ENCODE measurements at regions not wholly inside any gene's neighbourhood (a gene's known extent, or its start where the extent isn't known, plus 50 kb on each side); places are given as distances from the start of the nearest gene placed in this dataset.
A peak's percentile ranks its signal among the peaks of the same experiment; 100 is the strongest.
"Not testable (repeated sequence)": the region's sequence is repeated elsewhere in the genome, so short reads cannot be mapped to it uniquely, and the experiment has no call there.

DNA sequence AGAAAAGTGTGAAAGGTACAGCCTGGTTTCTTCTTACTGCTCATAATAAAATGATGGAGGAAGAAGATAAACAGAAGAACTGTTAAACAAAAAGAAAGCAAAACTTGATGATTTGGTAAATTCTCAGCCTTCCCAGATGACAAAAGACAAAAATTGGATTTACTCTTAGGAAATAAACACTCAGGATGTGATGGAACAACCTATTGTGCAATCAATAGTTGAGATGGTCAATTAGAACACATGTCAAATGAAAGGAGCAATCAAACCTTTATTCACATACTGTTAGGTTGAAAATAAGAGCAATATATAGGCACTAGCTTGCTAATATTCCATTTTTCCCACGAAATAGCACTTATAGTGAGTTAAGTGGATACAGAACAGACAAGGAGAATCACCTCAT is 1174.0 kb upstream of the SLC39A10 start:
- no peak for DNase-seq

- DNase-seq: no peak
Observed at GRCh38 chr2:194465641-194466040, 1191.4 kb upstream of the SLC39A10 start.

DNA sequence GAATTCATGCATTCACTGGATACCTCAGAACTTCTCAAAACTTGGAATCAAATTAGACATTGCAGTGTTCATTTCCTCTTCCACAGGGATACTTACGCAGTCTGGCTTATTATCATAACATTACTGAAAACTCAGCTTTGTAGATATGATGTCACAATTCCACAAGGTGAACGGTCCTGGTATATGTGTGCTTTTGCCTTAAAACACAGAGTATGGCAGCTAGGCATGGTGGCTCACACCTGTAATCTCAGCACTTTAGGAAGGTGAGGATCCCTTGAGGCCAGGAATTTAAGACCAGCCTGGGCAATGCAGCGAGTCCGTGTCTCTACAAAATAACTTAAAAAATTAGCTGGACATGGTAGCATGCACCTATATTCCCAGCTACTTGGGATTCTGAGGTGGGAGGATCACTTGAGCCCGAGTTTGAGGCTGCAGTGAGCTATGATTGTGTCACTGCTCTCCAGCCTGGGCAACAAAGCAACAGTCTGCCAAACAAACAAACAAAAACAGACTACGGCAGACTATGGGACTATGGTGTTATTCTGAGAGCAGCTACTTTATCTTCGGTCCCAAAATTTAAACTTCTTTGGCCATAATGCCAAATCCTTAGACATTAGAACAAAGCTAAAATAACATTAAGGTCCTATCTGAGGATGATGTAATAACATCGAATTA is 1191.9 kb upstream of the SLC39A10 start:
- DNase-seq: no peak

- DNase-seq: not testable (repeated sequence)
Observed at GRCh38 chr2:194462883-194463282, 1194.1 kb upstream of the SLC39A10 start.

- DNase-seq: no peak
Observed at GRCh38 chr2:194455358-194455757, 1201.7 kb upstream of the SLC39A10 start.

DNA sequence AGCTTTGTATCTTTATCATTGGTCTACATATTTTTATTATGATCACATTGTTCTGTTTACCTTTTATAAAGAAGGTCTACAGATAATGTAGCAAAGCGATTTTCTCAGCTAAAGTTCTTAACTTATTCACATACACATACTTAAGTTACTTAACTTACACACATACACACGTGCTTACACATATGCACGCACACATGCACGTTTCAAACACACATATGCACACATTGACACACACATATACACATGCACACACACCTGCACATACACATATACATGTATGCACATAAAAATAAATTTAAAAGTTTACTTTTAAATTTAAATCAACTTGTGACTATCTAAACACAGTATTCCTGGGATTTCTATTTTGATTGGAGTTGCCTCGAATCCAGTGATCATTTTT is 1204.5 kb upstream of the SLC39A10 start:
- no peak for DNase-seq

DNA sequence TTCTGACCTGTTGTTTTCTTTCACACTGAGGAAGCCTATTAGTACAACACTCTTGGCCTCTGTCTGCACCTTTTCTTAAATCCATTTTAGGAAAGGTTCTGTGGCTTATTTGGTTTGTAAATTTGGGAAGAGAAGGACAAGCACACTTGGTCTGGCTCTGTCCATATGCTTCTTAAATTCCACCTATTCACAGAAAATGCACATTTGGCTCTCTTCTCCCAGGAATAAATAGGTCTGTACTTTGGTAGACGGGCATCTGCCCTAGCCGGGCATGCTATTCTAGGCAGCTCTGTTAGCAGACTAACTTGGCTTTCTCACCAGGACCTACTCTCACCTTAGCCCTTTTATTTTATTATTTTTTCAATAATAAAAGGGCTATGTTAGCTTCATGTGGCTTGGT is 1211.8 kb upstream of the SLC39A10 start:
- no peak for DNase-seq

DNA sequence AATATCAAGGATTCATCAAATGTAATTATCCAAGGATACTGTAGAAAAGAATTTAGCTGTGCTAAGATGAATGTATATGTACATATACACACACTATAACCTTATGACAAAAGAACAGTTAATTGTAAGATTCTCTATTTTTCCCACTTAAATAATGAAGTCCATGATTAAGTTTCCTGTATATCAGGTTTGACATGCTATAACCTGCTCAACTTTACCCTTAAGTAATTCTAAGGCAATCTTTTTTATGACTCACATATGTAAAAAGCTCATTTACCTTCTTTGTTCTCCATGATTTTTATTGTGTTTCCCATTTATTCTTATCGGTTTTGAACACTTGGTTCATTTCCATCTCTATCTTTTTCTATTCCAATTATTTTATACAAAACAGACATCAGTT is 1213.1 kb upstream of the SLC39A10 start:
- no peak for DNase-seq

GRCh38 chr2:194424683-194425209 is 1232.3 kb upstream of the SLC39A10 start:
- no peak for DNase-seq

DNA sequence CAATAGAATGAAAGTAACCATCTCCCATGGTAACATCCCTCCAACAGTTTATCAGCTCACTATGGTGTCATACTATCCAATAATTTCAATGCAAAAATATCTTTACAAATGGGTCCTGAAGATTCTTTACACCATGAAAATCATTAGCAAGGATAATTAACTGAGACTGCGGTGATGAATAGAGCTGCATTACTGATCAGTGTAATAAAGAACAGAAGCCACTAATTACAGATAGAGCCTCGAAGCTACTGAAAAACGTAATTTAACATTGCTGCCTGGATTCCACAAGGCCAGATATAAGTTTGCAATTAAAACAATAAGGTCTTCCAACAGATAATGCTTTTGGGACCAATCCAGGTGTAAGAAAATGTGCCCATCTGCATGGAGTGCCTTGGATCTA is 1245.8 kb upstream of the SLC39A10 start:
- peak; percentile 67 for DNase-seq

GRCh38 chr2:194395818-194396217 is 1261.2 kb upstream of the SLC39A10 start:
- peak; percentile 3 for DNase-seq

DNA sequence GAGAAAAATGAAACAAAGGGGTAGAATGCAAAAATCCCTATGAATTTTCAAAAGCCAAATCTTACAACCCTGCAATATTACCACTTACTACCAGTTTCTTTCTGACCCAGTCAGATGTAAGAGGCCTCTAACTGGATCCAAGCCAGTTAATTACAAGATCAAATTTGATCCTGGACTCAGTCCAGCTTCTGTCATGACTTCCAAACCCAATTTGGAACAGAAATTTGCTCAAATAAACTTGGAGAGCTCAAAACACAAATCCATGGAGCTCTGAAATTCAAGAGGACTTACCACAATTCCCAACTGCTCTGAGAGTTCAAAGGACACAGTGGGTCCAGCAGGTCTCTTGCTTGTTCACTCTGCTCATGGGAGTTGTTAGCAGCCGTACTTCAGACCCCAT is 1271.7 kb upstream of the SLC39A10 start:
- DNase-seq: no peak

DNA sequence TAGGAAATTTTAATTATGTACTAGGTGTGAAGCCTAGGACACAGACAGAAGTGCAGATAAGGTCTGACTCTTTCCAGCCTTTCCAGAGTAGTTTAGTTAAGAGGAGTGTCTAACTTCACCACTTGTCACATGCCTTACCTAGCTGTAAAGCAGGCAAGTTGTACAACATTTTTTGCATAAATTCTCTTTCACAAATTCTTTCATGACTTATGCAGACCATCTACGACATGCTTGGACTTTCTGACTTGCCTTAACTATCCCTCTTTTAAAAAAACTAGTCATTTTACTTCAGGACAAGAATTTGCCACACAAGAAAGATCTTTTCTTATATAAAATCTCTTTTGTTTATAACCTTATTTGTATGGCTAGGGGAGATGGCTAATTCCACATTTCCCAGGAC is 1273.6 kb upstream of the SLC39A10 start:
- peak; percentile 0 for DNase-seq

DNA sequence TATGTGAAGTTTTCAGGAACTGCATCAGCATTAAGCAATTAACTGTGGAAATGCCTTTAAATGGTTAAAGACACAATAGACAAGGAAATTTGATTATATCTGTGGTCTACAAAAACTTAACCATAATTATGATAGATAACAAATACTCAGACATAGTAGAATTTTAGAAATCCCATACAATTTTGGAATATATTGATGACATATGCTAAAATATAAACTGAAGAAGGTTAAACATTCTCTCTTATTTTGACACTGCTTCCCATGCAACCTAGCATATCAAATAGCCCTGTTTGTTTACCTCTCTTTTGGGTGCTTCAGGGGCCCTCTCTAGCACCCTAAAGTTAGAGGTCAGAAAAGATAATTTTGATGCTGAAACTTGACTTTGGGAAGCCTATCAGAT is 1274.8 kb upstream of the SLC39A10 start:
- DNase-seq: no peak

DNA sequence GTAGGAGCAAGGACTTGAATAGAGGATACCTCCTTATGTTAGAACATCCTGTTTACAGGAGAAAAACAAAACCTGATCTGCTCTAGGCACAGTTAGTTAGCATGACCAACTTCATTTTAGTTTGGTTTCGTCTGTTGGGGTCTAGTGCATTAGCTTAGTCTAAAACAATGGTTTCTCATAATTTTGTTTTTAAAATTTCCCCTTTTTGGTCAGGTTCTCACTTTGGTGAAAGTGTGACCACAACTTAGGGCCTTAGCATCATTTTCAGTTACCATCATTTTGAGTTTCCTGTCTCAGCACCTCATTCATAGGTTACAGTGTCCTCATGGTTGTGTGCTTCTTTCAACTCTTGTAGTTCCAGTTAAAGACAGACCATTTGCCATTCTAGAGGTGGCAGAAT is 1277.0 kb upstream of the SLC39A10 start:
- no peak for DNase-seq

GRCh38 chr2:194367390-194367789 is 1289.6 kb upstream of the SLC39A10 start:
- not testable (repeated sequence) for DNase-seq

DNA sequence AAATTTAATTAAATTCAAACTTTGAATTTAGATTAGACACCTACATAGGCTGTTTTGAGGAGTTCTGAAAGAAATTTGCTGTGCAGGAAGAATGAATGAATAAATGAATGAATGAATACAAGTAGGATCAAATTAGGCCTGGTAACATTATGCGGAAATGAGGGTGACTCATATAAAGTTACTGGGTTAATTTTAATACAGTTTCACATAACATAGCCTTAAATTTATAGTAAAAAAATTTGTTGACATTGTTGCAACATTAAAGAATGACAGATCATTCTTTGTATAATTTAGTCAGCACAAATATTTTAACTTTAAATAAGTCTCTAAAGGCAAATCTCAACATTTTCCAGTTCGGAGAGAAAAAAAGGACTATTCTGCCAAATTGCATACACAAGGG is 1293.1 kb upstream of the SLC39A10 start:
- no peak for DNase-seq

DNA sequence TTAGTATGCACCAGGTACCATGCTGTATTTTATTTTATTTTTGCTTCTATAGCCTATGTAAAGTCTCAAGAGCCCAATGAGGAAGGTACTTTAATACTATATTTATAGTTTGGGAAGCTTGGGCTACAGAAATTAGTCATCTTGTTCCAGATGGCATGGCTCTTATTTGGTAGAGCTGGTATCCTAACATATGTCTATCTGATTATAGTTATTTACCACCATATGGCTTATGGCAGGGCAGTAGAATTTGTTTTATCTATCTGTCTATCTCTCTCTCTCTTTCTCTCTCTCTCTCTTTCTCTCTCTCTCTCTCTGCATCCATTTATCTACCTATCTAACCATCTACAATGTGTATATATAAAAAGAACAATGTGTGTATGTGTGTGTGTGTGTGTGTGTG is 1293.7 kb upstream of the SLC39A10 start:
- DNase-seq: no peak

- DNase-seq: no peak
Observed at GRCh38 chr2:194352505-194352904, 1304.5 kb upstream of the SLC39A10 start.

- peak; percentile 83 for DNase-seq
Observed at GRCh38 chr2:194346193-194346592, 1310.8 kb upstream of the SLC39A10 start.

DNA sequence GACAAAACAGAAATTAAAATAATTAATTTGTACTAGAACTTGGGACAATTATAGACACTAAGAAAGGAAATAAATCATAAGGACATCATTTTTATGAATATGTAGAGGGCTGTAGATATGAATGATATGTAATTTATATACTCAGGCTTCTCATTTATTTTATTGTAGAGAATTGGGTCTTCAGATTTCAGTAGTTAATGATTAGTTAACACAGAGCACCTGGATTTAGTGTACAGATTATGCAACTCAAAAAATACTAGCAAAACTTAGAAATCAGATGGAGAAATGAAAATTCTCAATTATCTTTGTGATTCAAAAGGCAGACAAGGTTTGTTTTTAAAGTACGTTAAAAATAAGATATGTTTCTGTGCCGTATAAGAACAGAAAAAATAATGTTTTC is 1311.7 kb upstream of the SLC39A10 start:
- no peak for DNase-seq

DNA sequence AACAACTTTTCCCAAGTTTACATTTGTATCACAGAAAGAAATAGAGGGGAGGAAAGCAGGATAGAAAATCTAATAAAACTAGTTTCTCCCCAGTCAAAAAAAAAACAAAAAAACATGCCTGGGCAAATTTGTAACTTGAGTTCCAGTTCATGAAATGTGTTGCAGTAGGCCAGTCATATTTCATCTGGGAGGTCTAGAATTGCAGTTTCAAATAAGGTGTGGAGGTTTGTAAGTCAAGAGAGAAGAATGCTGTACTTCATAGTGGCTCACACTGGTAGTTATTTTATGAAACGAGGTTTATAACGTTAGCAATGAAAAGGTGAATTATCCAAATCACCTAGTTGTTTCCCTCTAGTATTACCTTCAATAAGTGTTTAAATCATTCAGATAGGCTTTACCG is 1313.9 kb upstream of the SLC39A10 start:
- no peak for DNase-seq

- no peak for DNase-seq
Observed at GRCh38 chr2:194332799-194333490, 1324.1 kb upstream of the SLC39A10 start.

DNA sequence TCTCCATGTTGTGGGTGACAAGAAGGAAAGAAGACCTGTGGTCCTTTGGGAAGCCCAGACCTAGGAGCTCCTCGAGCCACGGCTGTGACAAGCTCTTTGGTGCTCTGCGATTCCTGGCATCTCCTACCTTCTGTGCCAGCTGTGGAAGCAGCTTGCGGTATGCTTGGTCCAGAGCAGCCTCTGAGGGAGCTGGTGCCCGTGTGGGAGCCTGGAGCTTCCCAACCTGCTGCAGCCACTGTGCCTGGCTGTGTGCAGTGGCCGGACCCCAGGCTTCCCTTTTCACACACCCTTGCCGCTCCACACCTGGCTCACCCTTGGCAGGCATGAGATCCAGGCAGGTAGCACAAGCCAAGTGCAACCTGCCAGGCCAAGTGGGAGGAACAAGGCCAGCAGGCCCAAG is 1328.6 kb upstream of the SLC39A10 start:
- DNase-seq: no peak

All from NCI-H146 (cell line).